GM20000 (cell line): ENCODE measurements at regions not wholly inside any gene's neighbourhood (a gene's known extent, or its start where the extent isn't known, plus 50 kb on each side); places are given as distances from the start of the nearest gene placed in this dataset.

Source experiments
- DNase-seq: peaks from one replicate; pipeline ENCODE4 v3.0.0; 2012; ENCODE audit warnings: low spot score
- CTCF ChIP-seq: IDR thresholded peaks from 2 replicates; pipeline ENCODE4 v1.5.1; 2012; ENCODE audit warnings: mild to moderate bottlenecking, control low read depth; ENCODE audit errors: extremely low read depth, missing control alignments

- TF ChIP-seq CTCF = no peak
- DNase-seq = no peak
Measured at GRCh38 chr3:182628531-182628930, 164.8 kb upstream of the ATP11B start.

- DNase-seq = no peak
- TF ChIP-seq CTCF = no peak
Measured at GRCh38 chr3:182629521-182629920, 163.8 kb upstream of the ATP11B start.

- no peak for DNase-seq
- TF ChIP-seq CTCF = no peak
Measured at GRCh38 chr3:182631183-182632076, 161.9 kb upstream of the ATP11B start.

- DNase-seq = no peak
- TF ChIP-seq CTCF = no peak
Measured at GRCh38 chr3:182632077-182632393, 161.3 kb upstream of the ATP11B start.

DNA sequence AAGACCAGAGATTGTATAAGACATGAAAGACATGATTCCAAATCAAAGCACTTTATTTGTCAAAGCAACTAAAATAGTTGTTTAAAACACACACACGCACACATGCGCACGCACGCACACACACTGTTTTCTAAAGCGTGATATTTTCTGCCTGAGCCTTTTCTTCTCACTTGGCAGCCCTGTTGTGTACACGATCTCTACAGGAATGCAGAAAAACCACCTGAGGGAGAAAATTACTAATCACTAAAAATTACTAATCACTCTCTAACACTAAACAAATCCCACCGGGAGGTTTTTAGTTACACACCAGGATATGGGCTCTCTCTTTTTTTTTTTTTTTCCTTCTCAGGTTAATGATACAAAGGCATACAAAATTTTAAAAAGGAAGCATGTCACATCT, 160.1 kb upstream of the ATP11B start:
- DNase-seq = no peak
- TF ChIP-seq CTCF = no peak

DNA sequence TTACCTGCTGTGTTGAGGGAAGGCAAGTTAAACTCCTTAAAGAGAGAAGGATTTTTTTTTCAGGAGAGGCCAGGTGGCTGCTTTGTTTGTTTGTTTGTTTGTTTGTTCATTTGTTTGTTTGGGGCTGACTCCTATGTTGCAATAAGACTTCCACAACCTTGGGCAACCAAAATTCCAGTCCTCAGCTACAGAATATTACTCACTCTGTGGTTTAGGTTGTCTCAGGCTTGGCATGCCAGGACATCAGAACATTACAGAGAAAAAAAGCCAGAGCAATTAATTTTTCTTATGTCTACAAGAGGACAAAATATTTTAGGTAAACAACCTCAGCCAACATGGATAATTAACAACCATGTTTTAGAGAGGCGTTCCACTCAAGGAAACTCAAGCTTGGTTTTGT, 156.7 kb upstream of the ATP11B start:
- no peak for TF ChIP-seq CTCF
- DNase-seq = no peak

DNA sequence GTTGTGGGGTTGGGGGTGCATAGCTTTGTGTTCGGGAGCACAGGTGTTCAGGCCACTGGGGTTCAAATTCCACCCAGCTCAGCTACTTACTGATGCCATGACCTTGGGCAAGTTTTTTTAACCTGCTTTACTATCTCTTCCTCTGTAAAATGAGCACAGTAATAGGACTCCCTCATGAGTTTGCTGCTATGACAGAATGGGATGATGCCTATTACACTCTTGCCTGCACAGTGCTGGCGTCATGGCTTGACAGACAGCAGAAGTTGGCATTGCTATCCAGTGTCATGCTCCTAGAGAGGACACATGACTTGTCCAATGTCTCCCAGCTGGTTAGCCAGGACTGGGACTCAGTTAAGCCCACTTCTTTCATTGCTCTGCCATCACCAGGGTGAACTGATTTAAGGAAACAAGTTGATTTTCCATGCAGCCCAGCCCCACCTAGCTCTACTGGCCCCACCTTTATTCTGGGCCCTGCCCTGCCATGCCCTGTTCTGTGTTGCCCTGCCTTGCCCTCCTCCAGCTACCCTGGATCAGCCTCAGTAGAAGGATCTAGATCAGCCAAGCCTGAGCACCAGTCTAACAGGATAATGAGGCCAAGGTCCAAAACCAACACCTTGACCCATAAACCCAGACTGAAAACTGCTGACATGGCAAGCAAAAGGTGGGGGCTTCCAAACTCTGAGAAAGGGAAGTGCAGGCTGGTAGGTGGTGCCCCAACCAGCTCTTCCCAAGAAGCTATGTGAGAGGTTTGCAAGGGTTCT, 155.8 kb upstream of the ATP11B start:
- no peak for TF ChIP-seq CTCF
- no peak for DNase-seq
